NCI-H345 (cell line): ENCODE measurements at regions not wholly inside any gene's neighbourhood (a gene's known extent, or its start where the extent isn't known, plus 50 kb on each side); places are given as distances from the start of the nearest gene placed in this dataset.

Source experiments
- DNase-seq: peaks from one replicate; lab custom pipeline; 2025; lab: John Stamatoyannopoulos, UW

GRCh38 chr15:29917600-29918597 lies 95.6 kb upstream of the TJP1 start:
- DNase-seq: no peak

DNA sequence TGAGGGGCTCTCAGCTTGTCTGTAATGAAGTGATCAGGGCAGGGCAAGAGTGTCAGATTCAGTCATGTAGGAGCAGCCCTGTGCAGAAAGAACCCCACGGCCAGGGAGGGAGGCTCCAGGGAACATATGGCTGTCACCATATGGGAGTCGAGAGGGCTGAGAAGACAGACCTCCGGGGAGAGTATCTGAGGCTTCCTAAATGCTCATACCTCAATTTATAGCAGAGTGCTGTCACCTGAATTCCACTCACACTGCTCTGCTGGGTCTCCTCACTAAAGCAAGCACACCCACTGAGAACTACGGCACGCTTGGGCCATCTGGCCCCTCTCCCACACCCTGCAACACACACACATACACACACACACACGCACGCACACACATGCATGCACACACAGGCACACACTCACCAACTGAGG lies 92.3 kb upstream of the TJP1 start:
- no peak for DNase-seq

- DNase-seq: no peak
Observed at GRCh38 chr15:29913528-29914135, 91.4 kb upstream of the TJP1 start.

DNA sequence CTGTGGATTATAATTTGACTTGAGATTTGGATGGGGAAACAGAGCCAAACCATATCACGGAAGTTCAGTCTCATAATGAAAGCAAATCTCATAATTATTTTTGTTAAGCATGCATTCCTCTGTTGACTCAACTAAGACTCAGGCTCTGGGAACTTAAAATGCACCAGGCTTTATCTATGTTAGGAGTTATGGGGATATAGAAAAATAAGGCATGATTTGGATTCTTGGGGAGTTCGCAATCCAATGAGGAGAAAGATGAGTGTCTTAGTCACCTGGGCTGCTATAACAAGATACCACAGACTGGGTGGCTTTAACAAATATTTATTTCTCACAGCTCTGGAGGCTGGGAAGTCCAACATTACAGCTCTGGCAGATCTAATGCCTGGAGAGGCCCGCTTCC lies 89.4 kb upstream of the TJP1 start:
- DNase-seq: no peak

DNA sequence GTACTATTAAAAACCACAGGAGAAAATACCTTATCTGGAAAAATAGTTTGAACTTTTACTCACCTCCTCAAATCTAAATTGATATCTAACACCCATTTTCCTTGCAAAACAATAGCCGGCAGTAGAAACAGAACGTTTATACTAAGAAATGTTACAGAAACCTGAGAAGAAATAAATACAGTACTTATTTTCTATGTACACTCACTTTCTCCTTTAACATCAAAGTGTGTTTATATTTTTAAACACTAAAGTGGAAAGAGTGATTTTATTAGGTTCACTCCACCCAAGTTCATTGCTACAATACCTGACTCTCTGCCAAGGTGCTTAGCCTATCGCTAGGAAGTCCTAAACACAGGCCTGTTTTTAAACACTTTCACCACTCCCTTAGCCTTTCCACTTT lies 87.8 kb upstream of the TJP1 start:
- no peak for DNase-seq

- no peak for DNase-seq
Observed at GRCh38 chr15:29904757-29905417, 82.6 kb upstream of the TJP1 start.

DNA sequence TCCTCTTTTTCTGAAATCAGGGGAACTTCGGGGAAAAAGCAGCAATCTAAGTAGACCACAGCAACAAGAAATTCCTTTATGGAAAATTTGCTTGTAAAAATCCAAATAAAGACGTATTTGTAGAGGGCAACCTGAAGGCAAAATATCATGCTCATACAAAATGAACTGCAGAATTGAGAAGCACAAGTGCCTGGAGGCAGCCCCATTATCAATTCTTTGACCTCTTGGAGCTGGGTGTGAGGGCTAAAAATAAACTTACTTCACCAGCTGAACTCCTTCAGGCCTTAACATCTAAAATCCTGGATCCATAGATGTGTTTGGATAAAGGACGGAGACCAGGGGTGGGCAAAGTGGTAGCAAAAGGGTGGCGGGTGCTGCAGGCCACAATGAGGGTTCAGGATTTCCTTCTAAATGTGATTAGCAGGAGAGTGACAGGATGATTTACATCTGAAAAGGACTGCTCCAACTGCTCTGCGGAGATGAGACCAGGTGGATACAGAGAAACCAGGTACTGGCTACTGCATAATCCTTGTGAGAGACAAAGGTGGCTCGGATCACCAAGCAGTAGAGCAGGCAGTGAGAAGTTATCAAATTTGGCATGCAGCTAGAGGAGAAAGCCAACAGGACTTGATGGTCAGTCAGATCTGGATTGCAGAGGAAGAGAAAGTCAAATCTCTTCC lies 81.7 kb upstream of the TJP1 start:
- DNase-seq: no peak

GRCh38 chr15:29903028-29903427 lies 80.8 kb upstream of the TJP1 start:
- no peak for DNase-seq

DNA sequence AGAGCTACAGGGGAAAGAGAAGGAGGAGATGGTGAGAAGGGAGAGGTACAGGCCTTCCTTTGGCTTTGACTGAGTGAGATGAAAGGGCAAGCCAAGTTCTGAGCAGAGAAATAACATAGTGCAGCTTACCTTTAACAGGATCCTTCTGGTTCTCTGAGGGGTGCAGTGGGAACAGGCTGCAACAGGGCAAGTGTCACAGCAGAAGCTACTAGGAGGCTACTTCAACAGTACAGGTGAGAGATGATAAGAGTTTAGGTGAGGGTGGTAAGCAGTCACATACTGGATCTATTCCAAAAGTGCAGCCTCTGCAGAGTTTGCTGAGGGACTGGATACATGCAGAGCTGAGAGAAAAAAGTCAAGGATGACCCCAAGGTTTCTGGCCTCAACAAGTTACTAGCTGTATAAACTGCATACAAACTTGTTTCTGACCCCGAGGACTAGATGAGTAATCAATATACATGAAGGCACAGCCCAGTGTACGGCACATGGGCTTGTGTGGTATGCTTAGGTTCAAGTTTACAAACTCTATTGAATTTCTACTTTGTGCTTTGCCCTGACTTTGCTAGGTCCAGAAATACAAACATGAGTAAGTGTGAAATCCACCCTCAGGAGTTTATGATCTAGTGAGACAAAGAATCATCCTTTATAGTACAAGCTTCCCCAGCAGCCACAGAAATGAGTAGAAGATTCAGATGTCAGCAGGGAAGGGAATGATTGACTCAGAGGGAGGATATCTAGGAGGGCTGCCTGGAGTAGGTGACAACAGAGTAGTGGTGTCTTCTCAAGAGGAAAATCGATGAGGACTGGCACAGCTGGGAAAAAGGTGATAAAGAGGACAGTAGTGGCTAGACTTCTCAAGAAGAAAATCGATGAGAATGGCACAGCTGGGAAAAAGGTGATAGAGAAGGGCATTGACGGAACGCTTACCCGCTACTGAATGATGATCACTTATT lies 78.2 kb upstream of the TJP1 start:
- no peak for DNase-seq

DNA sequence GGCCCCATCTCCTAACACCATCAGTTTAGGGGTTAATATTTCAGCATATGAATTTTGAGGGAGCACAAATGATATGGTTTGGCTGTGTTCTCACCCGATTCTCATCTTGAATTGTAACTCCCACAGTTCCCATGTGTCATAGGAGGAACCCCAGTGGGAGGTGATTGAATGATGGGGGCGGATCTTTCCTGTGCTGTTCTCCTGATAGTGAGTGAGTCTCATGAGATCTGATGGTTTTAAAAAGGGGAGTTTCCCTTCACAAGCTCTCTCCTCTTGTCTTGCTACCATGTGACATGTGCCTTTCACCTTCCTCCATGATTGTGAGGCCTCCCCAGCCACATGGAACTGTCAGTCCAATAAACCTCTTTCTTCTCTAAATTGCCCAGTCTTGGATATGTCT lies 73.8 kb upstream of the TJP1 start:
- no peak for DNase-seq

GRCh38 chr15:29891096-29891457 lies 68.8 kb upstream of the TJP1 start:
- no peak for DNase-seq

GRCh38 chr15:29890336-29891095 lies 68.2 kb upstream of the TJP1 start:
- no peak for DNase-seq

- DNase-seq: no peak
Observed at GRCh38 chr15:29889542-29890329, 67.5 kb upstream of the TJP1 start.

DNA sequence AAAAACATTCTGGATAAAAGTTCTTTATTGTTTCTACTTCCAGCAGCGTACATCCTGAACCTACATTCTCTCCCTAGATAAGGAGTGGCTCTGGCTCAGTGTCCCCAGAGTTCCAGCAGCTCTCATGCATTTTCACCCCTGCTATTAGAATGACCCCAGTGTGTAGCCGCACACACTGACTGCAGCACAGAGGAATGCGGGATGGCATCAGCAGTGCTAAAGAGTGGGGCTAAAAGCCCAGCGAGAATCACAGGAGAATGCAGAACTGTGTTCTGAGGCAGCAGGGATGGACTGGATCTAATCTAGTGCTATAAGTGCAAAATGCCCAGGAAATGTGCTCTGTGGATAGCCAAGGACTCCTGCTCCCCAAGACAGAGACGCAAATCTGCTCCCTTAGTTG lies 66.4 kb upstream of the TJP1 start:
- DNase-seq: no peak

DNA sequence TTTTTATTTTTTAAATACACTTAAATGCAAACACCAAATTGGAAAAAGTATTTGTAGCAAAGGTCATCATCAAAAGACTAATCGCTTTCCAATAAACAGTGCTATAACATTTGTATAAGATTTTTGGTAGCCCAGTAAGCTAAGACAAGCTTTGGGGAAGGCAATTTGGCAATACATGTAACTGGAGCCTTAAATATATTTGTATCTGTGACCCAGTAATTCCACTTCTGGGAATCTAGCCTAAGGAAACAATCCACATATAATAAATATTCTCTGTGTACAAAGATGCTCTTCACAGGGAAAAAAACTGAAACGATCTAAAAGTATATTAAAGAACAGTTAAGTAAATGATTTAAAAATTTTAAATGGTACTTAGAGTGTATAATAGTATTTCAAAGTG lies 65.5 kb upstream of the TJP1 start:
- DNase-seq: no peak

- DNase-seq: no peak
Observed at GRCh38 chr15:29885183-29885582, 62.9 kb upstream of the TJP1 start.

GRCh38 chr15:29883126-29883525 lies 60.9 kb upstream of the TJP1 start:
- no peak for DNase-seq

DNA sequence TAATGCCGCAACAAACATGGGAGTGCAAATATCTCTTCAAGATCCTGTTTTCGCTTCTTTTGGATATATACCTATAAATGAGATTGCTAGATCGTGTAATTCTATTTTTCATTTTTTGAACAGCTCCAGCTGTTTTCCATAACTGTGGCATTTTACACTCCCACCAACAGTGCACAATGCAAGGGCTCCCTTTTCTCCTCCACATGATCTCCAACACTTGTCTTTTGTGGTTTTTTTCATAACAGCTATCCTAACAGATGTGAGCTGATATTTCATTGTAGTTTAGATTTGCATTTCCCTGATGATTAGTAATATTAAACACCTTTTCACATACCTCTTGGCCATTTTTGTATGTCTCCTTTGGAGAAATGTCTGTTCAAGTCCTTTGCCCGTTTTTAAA lies 58.6 kb upstream of the TJP1 start:
- no peak for DNase-seq

- DNase-seq: no peak
Observed at GRCh38 chr15:29880341-29880740, 58.1 kb upstream of the TJP1 start.

- DNase-seq: no peak
Observed at GRCh38 chr15:29874977-29875376, 52.7 kb upstream of the TJP1 start.
